Glutamatergic neuron (in vitro differentiated cells): ENCODE measurements at regions not wholly inside any gene's neighbourhood (a gene's known extent, or its start where the extent isn't known, plus 50 kb on each side); places are given as distances from the start of the nearest gene placed in this dataset.

Source experiments
- DNase-seq: peaks from one replicate; pipeline ENCODE4 v3.0.0; 2022
- H3K27ac Mint-ChIP-seq: one replicate; pipeline ENCODE4 v1.8.0; 2020; ENCODE audit warnings: mild to moderate bottlenecking, mixed read lengths, inconsistent platforms; ENCODE audit not compliant: unreplicated experiment
- H3K27me3 Mint-ChIP-seq: one replicate; pipeline ENCODE4 v1.8.0; 2020; ENCODE audit warnings: mild to moderate bottlenecking, moderate library complexity, mixed read lengths, inconsistent platforms; ENCODE audit not compliant: unreplicated experiment
- H3K36me3 Mint-ChIP-seq: one replicate; pipeline ENCODE4 v1.8.0; 2020; ENCODE audit warnings: mild to moderate bottlenecking, mixed read lengths, inconsistent platforms; ENCODE audit not compliant: unreplicated experiment
- H3K4me1 Mint-ChIP-seq: one replicate; pipeline ENCODE4 v1.8.0; 2020; ENCODE audit warnings: mild to moderate bottlenecking, low read depth, mixed read lengths, inconsistent platforms; ENCODE audit not compliant: unreplicated experiment
- H3K4me3 Mint-ChIP-seq: one replicate; pipeline ENCODE4 v1.8.0; 2020; ENCODE audit warnings: mild to moderate bottlenecking, mixed read lengths, inconsistent platforms; ENCODE audit not compliant: unreplicated experiment
- H3K9me3 Mint-ChIP-seq: one replicate; pipeline ENCODE4 v1.8.0; 2020; ENCODE audit warnings: mild to moderate bottlenecking, moderate library complexity, mixed read lengths, inconsistent platforms; ENCODE audit not compliant: unreplicated experiment
- TF ChIP-seq, protein P1 (sequence below): fragments of 200-600 bp; sonication (generic); IDR thresholded peaks from one replicate; pipeline ENCODE4 v1.5.0; 2021; ENCODE audit not compliant: partially characterized antibody, unreplicated experiment

DNA sequence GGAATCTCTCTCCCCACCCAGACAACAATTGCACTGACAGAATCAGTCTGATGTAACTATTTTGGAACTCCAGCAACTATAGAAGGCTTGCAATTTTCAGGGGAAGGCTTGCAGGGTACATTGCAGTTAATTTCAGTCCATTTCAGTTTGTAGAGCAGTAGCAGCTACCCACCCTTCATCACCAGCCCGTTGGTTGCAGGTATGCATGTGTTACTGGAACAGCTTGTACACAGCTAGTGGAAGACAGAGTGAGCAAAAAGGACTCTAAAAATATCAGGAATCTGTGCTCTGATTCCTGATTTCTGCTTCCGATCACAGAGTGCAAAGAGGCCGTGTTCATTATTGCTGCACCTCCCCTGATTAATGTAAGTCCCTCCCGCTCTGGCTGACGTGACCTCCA lies 449.0 kb downstream of the NPHP4 start:
- no peak overlapping the region for H3K4me3 Mint-ChIP-seq
- no peaks in the 10 kb centered on the region for H3K4me1 Mint-ChIP-seq
- TF ChIP-seq, protein P1, sequence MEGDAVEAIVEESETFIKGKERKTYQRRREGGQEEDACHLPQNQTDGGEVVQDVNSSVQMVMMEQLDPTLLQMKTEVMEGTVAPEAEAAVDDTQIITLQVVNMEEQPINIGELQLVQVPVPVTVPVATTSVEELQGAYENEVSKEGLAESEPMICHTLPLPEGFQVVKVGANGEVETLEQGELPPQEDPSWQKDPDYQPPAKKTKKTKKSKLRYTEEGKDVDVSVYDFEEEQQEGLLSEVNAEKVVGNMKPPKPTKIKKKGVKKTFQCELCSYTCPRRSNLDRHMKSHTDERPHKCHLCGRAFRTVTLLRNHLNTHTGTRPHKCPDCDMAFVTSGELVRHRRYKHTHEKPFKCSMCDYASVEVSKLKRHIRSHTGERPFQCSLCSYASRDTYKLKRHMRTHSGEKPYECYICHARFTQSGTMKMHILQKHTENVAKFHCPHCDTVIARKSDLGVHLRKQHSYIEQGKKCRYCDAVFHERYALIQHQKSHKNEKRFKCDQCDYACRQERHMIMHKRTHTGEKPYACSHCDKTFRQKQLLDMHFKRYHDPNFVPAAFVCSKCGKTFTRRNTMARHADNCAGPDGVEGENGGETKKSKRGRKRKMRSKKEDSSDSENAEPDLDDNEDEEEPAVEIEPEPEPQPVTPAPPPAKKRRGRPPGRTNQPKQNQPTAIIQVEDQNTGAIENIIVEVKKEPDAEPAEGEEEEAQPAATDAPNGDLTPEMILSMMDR = no peak
- no peak for DNase-seq
- H3K27ac Mint-ChIP-seq = no peak overlapping the region
- H3K36me3 Mint-ChIP-seq = no peaks in the 10 kb centered on the region
- H3K9me3 Mint-ChIP-seq = peaks cover 1% of the 10 kb centered on the region
- no peaks in the 10 kb centered on the region for H3K27me3 Mint-ChIP-seq

DNA sequence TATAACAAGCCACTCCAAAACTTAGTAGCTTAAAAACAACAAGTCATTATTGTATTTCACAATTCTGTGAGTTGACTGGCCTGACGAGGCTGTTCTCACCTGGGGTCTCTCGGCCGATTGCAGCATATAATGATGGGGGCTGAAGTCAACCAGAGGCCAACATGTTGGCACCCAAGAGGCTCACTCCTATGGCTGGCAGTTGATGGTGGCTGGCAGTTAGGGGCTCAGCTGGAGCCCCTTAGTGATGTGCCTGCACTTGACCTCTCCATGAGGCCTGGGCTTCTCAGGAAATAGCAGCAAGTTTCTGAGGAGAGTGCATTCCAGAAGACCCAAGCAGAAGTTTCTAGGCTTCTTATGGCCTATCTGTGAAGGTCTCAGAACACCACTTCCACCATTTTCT lies 459.4 kb downstream of the NPHP4 start:
- Mint-ChIP-seq H3K9me3 (peaks cover 30% of the 10 kb centered on the region), H3K27me3 (peaks cover 3% of the 10 kb centered on the region), H3K4me3 (no peak overlapping the region), H3K4me1 (no peaks in the 10 kb centered on the region), H3K27ac (no peak overlapping the region), H3K36me3 (no peaks in the 10 kb centered on the region)
- DNase-seq = no peak
- TF ChIP-seq, protein P1 = no peak

DNA sequence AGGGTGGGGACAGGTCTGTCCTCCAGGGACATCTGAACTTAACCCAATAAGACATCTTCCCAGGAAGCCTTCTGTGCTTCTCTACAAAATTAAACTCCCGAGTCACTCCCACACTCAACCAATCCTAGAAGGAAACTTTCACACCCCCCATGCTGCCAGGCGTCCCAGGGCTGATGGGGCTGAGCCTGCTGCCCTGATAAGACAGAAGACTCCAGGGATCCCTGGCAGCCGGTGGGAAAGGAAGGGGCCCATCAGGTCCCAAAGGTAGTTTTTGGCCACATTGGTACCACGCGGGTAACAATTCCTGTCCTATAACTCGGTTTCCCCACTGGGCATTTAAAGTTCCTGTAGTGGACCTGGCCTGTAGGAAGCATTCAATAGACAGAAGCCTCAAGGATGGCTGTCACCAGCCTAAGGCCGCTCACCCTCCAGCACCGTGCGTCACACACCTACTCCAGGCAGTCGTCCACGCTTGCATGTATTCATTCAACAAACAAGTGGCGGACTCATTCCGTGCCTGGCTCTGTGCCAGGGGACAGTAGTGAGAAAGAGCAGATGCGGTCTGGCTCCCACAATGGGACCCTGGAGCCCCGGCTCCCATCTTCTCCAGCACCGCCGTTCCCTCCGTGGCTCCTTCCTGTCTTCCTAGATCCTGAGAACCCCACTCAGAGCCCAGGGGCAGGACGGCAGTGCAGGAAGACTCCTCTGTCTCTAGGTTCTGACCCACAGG lies 465.2 kb downstream of the NPHP4 start:
- H3K4me3 Mint-ChIP-seq = no peak overlapping the region
- no peak overlapping the region for H3K27ac Mint-ChIP-seq
- H3K9me3 Mint-ChIP-seq = peaks cover 12% of the 10 kb centered on the region
- no peaks in the 10 kb centered on the region for H3K4me1 Mint-ChIP-seq
- H3K36me3 Mint-ChIP-seq = no peaks in the 10 kb centered on the region
- TF ChIP-seq, protein P1 = no peak
- no peak for DNase-seq
- peaks cover 2% of the 10 kb centered on the region for H3K27me3 Mint-ChIP-seq

DNA sequence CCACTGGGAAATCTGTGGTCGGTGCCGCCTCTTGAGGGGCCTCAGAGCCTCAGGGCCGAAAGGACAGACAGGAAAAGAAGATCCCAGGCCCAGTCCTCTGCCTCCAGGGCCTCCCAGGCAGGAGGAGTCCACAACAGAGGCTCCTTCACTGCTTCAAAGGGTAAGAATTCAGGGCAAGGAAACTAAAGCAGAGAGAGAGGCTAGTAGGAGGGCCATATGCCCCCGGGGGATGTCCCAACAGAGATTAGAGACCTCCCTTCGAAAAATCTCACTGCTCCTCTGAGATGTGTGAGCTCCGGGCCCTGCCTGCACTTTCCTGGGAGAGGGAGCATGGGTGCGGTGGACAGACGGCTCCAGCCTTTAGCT lies 465.9 kb downstream of the NPHP4 start:
- TF ChIP-seq, protein P1 = no peak
- DNase-seq = no peak
- H3K27me3 Mint-ChIP-seq = peaks cover 2% of the 10 kb centered on the region
- no peaks in the 10 kb centered on the region for H3K36me3 Mint-ChIP-seq
- H3K27ac Mint-ChIP-seq = no peak overlapping the region
- no peaks in the 10 kb centered on the region for H3K4me1 Mint-ChIP-seq
- peaks cover 11% of the 10 kb centered on the region for H3K9me3 Mint-ChIP-seq
- no peak overlapping the region for H3K4me3 Mint-ChIP-seq

DNA sequence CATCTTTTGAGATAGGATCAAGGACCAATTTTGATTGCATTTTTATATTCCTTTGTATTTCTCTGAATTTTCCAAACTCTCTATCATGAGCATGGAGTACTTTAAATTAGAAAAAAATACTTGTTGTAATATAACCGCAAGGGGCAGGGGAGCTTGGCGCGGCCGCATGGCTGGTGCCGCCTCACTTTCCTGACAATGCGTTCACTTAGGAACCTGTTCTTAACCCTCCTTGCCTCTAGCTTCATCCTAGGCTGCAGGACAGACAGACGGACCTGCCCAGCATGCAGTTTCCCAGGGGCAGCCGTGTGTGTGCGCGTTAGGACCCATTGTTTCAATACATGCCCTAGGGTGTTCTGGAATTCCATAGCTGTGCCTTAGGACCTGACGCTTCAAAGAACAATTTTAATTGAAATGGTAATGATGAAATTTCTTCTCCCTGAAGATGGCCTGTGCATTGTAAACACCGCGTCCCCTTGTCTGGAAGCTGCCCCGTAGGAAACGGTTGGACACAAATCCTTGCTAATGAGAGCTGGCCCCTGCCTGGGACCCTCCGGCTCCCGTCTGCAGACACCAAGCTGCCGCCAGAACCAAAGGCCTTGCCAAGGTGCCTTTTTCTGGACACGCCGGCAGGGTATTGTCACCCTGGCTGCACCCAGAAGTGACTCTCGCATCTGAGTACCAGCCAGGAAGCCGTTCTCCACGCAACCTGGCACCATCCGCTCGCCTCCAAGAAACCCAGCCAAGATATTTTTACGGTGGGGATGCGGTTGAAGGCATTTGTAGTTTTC lies 466.4 kb downstream of the NPHP4 start:
- no peak for DNase-seq
- H3K9me3 Mint-ChIP-seq = peaks cover 11% of the 10 kb centered on the region
- H3K27me3 Mint-ChIP-seq = peaks cover 5% of the 10 kb centered on the region

More for the DNA sequence above, 466.4 kb downstream of the NPHP4 start:
- no peaks in the 10 kb centered on the region for H3K36me3 Mint-ChIP-seq
- H3K4me1 Mint-ChIP-seq = no peaks in the 10 kb centered on the region
- no peak overlapping the region for H3K27ac Mint-ChIP-seq
- no peak overlapping the region for H3K4me3 Mint-ChIP-seq
- TF ChIP-seq, protein P1 = no peak
